HFFc6 (cell line): ENCODE measurements at regions not wholly inside any gene's neighbourhood (a gene's known extent, or its start where the extent isn't known, plus 50 kb on each side); places are given as distances from the start of the nearest gene placed in this dataset.

Experiments
- DNase-seq: peaks from one replicate; pipeline ENCODE4 v3.0.0-alpha.2; 2018
- H3K27ac Mint-ChIP-seq: 2 replicates; pipeline ENCODE4 v1.8.0; 2020; ENCODE audit warnings: mild to moderate bottlenecking, mixed read lengths
- H3K27me3 Mint-ChIP-seq: 2 replicates; pipeline ENCODE4 v1.8.0; 2021; ENCODE audit warnings: mild to moderate bottlenecking, moderate library complexity, mixed read lengths; ENCODE audit not compliant: insufficient read depth
- H3K36me3 Mint-ChIP-seq: 2 replicates; pipeline ENCODE4 v1.8.0; 2021; ENCODE audit warnings: low read depth, mixed read lengths
- H3K4me1 Mint-ChIP-seq: 2 replicates; pipeline ENCODE4 v1.8.0; 2020; ENCODE audit warnings: low read depth, mixed read lengths
- H3K4me3 Mint-ChIP-seq: 2 replicates; pipeline ENCODE4 v1.8.0; 2020; ENCODE audit warnings: mild to moderate bottlenecking, moderate library complexity, mixed read lengths
- H3K9me3 Mint-ChIP-seq: 2 replicates; pipeline ENCODE4 v1.8.0; 2020; ENCODE audit warnings: mild to moderate bottlenecking, mixed read lengths
- TF ChIP-seq, protein P1 (sequence below): fragments of 200-600 bp; sonication (generic); IDR thresholded peaks from 2 replicates; pipeline ENCODE4 v1.5.0; 2021; ENCODE audit warnings: antibody characterized with exemption, mild to moderate bottlenecking

DNA sequence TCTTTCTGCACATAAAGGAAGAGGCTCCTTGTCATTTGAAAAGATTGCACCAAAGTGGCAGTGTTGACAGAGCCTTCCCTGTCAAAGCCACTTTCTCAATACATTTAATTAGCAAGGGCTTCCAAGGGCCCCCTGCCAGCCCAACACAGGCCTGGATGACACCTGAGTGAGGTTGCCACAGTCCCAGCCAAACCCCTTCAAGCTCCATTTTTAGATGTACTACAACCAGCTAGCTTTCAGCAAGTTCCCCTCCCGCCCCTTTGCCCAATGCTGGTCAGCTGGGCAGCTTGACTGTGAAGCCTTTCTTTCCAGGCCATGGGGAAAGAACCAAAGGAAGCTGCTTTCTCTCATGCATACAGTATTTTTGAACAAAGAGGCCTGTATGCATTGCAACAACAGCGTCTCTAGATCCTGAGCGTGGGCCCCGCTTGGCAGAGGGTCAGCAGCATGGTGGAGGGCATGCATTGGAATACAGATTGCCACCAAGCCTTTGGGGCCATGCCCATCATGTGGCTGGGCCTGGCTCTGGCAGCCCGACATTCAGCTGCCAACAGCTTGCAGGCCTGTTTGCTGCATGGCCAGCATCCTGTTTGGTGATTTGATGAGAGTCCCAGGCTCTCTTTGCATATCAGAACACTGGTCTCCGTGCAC, 261.1 kb upstream of the GATB start:
- Mint-ChIP-seq H3K27me3 (peaks cover 6% of the 10 kb centered on the region), H3K4me3 (no peak overlapping the region), H3K36me3 (no peaks in the 10 kb centered on the region), H3K9me3 (no peaks in the 10 kb centered on the region), H3K4me1 (peaks cover 9% of the 10 kb centered on the region), H3K27ac (no peak overlapping the region)
- TF ChIP-seq, protein P1, sequence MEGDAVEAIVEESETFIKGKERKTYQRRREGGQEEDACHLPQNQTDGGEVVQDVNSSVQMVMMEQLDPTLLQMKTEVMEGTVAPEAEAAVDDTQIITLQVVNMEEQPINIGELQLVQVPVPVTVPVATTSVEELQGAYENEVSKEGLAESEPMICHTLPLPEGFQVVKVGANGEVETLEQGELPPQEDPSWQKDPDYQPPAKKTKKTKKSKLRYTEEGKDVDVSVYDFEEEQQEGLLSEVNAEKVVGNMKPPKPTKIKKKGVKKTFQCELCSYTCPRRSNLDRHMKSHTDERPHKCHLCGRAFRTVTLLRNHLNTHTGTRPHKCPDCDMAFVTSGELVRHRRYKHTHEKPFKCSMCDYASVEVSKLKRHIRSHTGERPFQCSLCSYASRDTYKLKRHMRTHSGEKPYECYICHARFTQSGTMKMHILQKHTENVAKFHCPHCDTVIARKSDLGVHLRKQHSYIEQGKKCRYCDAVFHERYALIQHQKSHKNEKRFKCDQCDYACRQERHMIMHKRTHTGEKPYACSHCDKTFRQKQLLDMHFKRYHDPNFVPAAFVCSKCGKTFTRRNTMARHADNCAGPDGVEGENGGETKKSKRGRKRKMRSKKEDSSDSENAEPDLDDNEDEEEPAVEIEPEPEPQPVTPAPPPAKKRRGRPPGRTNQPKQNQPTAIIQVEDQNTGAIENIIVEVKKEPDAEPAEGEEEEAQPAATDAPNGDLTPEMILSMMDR = no peak
- no peak for DNase-seq

DNA sequence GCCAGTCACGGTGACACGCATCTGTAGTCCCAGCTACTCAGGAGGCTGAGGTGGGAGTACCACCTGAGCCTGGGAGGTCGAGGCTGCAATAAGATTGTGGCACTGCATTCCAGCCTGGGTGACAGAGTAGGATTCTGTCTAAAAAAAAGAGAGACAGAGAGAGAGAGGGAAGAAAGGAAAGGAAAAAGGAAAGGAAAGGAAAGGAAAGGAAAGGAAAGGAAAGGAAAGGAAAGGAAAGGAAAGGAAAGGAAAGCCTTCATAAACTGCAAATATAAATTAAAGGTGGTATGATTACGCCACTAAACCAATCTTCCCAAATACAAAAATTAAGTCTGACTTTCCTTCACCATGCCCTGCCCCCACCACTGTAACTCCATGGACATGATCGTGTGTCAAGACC, 259.3 kb upstream of the GATB start:
- Mint-ChIP-seq H3K9me3 (no peaks in the 10 kb centered on the region), H3K36me3 (no peaks in the 10 kb centered on the region), H3K4me3 (no peak overlapping the region), H3K27ac (no peak overlapping the region), H3K27me3 (peaks cover 8% of the 10 kb centered on the region), H3K4me1 (no peaks in the 10 kb centered on the region)
- DNase-seq = no peak
- TF ChIP-seq, protein P1 = no peak

DNA sequence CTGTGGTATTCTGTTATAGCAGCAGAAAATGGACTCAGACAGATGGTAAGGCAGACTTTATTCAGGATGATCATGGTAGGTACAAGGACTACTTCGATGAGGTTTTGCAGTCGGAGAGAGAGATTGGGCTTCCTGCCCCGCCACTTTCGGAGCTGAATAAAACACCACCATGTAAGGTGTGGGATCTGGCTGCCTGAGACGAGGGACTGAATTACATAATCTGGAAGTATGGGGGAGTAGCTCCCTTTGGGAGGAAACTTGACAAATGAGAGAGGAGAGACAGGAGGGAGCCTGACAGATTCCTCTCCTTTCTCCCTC, 255.5 kb upstream of the GATB start:
- TF ChIP-seq, protein P1 = no peak
- H3K4me1 Mint-ChIP-seq = no peaks in the 10 kb centered on the region
- no peak overlapping the region for H3K27ac Mint-ChIP-seq
- no peak overlapping the region for H3K4me3 Mint-ChIP-seq
- peaks cover 10% of the 10 kb centered on the region for H3K27me3 Mint-ChIP-seq
- peaks cover 9% of the 10 kb centered on the region; the same call in 1 of the 2 replicates for H3K9me3 Mint-ChIP-seq
- 0 out of 2 replicates have a peak, but pooled peaks cover 11% of the 10 kb centered on the region for H3K36me3 Mint-ChIP-seq
- no peak for DNase-seq

DNA sequence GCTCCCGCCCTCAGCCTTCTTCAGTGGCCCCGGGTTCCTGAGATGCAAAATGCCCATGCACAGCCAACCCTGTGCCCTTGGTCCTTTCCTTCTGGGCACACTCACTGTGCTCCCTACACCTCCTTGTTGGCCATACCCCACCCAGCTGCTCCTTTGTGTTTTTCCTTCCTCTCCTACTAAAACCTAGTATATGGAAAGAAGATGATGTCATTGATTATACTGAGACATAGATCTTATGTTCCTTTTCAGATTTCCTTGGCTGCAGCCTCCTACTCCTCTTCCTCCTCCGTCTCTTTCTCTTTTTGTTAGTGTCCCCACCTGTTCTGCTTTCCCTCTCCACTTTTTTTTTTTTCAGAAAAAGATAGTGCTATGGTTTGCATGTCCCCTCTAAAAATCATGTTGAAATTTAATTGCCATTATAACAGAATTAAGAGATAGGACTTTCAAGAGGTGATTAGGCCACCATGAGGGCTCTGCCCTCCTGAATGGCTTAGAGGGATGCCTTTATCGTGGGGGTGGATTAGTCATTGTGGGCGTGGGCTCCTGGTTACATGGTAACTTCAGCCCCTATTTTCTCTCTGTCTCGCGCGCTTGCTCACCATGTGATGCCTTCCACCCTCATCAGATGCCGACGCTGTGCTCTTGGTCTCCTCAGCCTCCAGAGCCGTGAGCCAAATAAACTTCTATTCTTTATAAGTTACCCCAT, 254.9 kb upstream of the GATB start:
- no peak for DNase-seq
- Mint-ChIP-seq H3K9me3 (peaks cover 9% of the 10 kb centered on the region; the same call in 1 of the 2 replicates), H3K36me3 (0 out of 2 replicates have a peak, but pooled peaks cover 11% of the 10 kb centered on the region), H3K4me1 (no peaks in the 10 kb centered on the region), H3K27ac (no peak overlapping the region), H3K27me3 (peaks cover 10% of the 10 kb centered on the region), H3K4me3 (no peak overlapping the region)
- TF ChIP-seq, protein P1 = no peak

DNA sequence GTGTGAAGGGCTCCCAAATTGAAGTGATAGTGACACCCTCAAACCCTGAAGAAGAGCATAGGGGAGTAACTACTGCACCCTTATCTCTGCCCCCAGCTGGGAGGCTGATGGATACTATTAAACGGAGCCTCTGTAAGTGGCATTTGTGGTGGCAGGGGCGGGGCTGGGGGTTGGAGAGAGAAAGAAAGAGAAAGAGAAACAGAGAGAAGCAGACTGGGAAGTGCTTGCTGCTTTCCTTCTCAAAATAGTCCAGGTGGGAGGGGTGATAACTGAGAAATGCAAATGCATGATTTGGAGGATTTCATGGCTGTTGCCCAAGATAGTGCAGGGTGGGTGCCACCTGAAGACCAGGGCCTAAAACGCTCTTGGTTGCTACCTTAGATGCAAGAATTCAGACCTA, 253.5 kb upstream of the GATB start:
- H3K27me3 Mint-ChIP-seq = peaks cover 13% of the 10 kb centered on the region
- H3K4me1 Mint-ChIP-seq = no peaks in the 10 kb centered on the region
- no peak overlapping the region for H3K27ac Mint-ChIP-seq
- 0 out of 2 replicates have a peak, but pooled peaks cover 11% of the 10 kb centered on the region for H3K36me3 Mint-ChIP-seq
- no peak for DNase-seq
- H3K4me3 Mint-ChIP-seq = no peak overlapping the region
- H3K9me3 Mint-ChIP-seq = peaks cover 9% of the 10 kb centered on the region; the same call in 1 of the 2 replicates
- TF ChIP-seq, protein P1 = no peak
